HCT116 (cell line): ENCODE measurements at regions not wholly inside any gene's neighbourhood (a gene's known extent, or its start where the extent isn't known, plus 50 kb on each side); places are given as distances from the start of the nearest gene placed in this dataset.
A peak's percentile ranks its signal among the peaks of the same experiment; 100 is the strongest.

Experiments used
- ATAC-seq: fragments of 200-7000 bp; cut with Tn5 transposase; 2 replicates; pipeline ENCODE4 v1.9.1; 2020; ENCODE audit warnings: mild to moderate bottlenecking, moderate library complexity
- BruUV-seq: library from RNA; stranded (reverse); fragments of 400-500 nt; replicated peaks from 2 replicates; lab custom pipeline; 2021; lab: Mats Ljungman, UMichigan
- CTCF ChIA-PET: fragments of 300-600 bp; sonication (Branson Sonifier 250); formaldehyde crosslinking; loops from one replicate; lab custom pipeline; 2021; ENCODE audit warnings: antibody characterized with exemption; lab: Charles Lee
- POLR2A ChIA-PET: fragments of 300-600, 350-600 bp; sonication (Branson Sonifier 250); formaldehyde crosslinking; loops from one replicate; lab custom pipeline; 2021; ENCODE audit warnings: antibody characterized with exemption; lab: Charles Lee
- RAD21 ChIA-PET, 2 experiments: fragments of 300-600 bp; sonication (Branson Sonifier 250); formaldehyde crosslinking; loops; one replicate each; lab custom pipeline; 2023; ENCODE audit warnings: low total read pairs in 2 of 2; ENCODE audit not compliant: uncharacterized antibody in 2 of 2, unreplicated experiment in 2 of 2, low non-redundant PET in 1 of 2; lab: Charles Lee
- DNase-seq: peaks from one replicate; pipeline ENCODE4 v3.0.0-alpha.2; 2010; ENCODE audit warnings: low read depth, low spot score
- H2AFZ ChIP-seq: fragments of 200-600 bp; shearing (Covaris generic), sonication (generic); 2 replicates; pipeline ENCODE4 v1.6.1; 2017; ENCODE audit warnings: low read depth, mixed run types, mixed read lengths, antibody characterized with exemption, low read length; ENCODE audit not compliant: poor library complexity, severe bottlenecking
- H3K27ac ChIP-seq: 2 replicates; pipeline ENCODE4 v1.5.1; 2012; ENCODE audit warnings: low read depth, low read length
- H3K27me3 ChIP-seq: fragments of 200-600 bp; sonication (generic); 2 replicates; pipeline ENCODE4 v1.6.1; 2016; ENCODE audit warnings: mixed run types, low read length, mixed read lengths; ENCODE audit not compliant: insufficient read depth
- H3K36me3 ChIP-seq, 2 experiments: fragments of 200-500 bp in 1 of 2; fragments of 200-600 bp in 1 of 2; sonication (Bioruptor generic) in 1 of 2; sonication (generic) in 1 of 2; 2 replicates each; pipeline versions ENCODE4 v1.5.1 to v1.6.1; 2014 to 2016; ENCODE audit warnings: low read length in 2 of 2, inconsistent platforms in 1 of 2, mixed read lengths in 1 of 2, mixed run types in 1 of 2; ENCODE audit not compliant: insufficient read depth in 2 of 2, control insufficient read depth in 1 of 2
- H3K4me1 ChIP-seq, 2 experiments: fragments of 200-600 bp in 1 of 2; sonication (generic) in 1 of 2; 2 replicates each; pipeline versions ENCODE4 v1.5.1 to v1.6.1; 2012 to 2017; ENCODE audit warnings: low read length in 2 of 2, inconsistent platforms in 1 of 2, mild to moderate bottlenecking in 1 of 2, mixed read lengths in 1 of 2, mixed run types in 1 of 2, moderate library complexity in 1 of 2; ENCODE audit not compliant: insufficient read depth in 2 of 2, control insufficient read depth in 1 of 2
- H3K4me2 ChIP-seq: fragments of 200-600 bp; sonication (generic); 2 replicates; pipeline ENCODE4 v1.6.1; 2017; ENCODE audit warnings: mixed run types, low read length, mixed read lengths
- H3K4me3 ChIP-seq, 2 experiments: fragments of 200-600 bp in 1 of 2; sonication (generic) in 1 of 2; replicated peaks in 1 of 2; 2 replicates each; pipeline ENCODE4 v1.5.1; 2011 to 2016; ENCODE audit warnings: low read length in 2 of 2, control low read depth in 1 of 2, low read depth in 1 of 2, mild to moderate bottlenecking in 1 of 2, mixed read lengths in 1 of 2, mixed run types in 1 of 2
- H3K79me2 ChIP-seq: fragments of 200-600 bp; sonication (generic); 2 replicates; pipeline ENCODE4 v1.6.1; 2017; ENCODE audit warnings: mild to moderate bottlenecking, mixed run types, low read length, moderate library complexity, mixed read lengths; ENCODE audit not compliant: insufficient read depth
- H3K9ac ChIP-seq: fragments of 200-600 bp; sonication (generic); 2 replicates; pipeline ENCODE4 v1.6.1; 2016; ENCODE audit warnings: low read length, mixed read lengths
- H3K9me2 ChIP-seq: fragments of 200-600 bp; sonication (generic), shearing (Covaris generic); 2 replicates; pipeline ENCODE4 v1.6.1; 2017; ENCODE audit warnings: mixed run types, mild to moderate bottlenecking, moderate library complexity; ENCODE audit not compliant: insufficient read depth
- H3K9me3 ChIP-seq, 2 experiments: fragments of 200-500 bp in 1 of 2; fragments of 200-600 bp in 1 of 2; sonication (Bioruptor generic) in 1 of 2; sonication (generic) in 1 of 2; 2 replicates each; pipeline ENCODE4 v1.6.1; 2014 to 2017; ENCODE audit warnings: low read length in 2 of 2, mixed read lengths in 2 of 2, inconsistent platforms in 1 of 2, low read depth in 1 of 2, mild to moderate bottlenecking in 1 of 2, mixed run types in 1 of 2, moderate library complexity in 1 of 2; ENCODE audit not compliant: control insufficient read depth in 1 of 2, insufficient read depth in 1 of 2
- H4K20me1 ChIP-seq: fragments of 200-600 bp; sonication (generic), shearing (Covaris generic); 2 replicates; pipeline ENCODE4 v1.6.1; 2017; ENCODE audit warnings: mixed run types, mild to moderate bottlenecking, moderate library complexity; ENCODE audit not compliant: insufficient read depth
- CTCF ChIP-seq, 3 experiments: fragments of 200-600 bp in 1 of 3; sonication (generic) in 1 of 3; IDR thresholded peaks in 2 of 3; conservative IDR thresholded peaks in 1 of 3; 2 replicates each; pipeline ENCODE4 v1.5.1; 2012 to 2017; ENCODE audit warnings: low read depth in 2 of 3, low read length in 2 of 3, antibody characterized with exemption in 1 of 3, borderline replicate concordance in 1 of 3, control low read depth in 1 of 3, mild to moderate bottlenecking in 1 of 3, mixed read lengths in 1 of 3, mixed run types in 1 of 3, moderate library complexity in 1 of 3; ENCODE audit not compliant: insufficient read depth in 1 of 3
- ELF1 ChIP-seq: IDR thresholded peaks from 2 replicates; pipeline ENCODE4 v1.6.1; 2012; ENCODE audit warnings: low read depth, borderline replicate concordance
- EZH2phosphoT487 ChIP-seq: fragments of 200-600 bp; IDR thresholded peaks from 2 replicates; pipeline ENCODE4 v1.6.1; 2018; ENCODE audit warnings: antibody characterized with exemption, borderline replicate concordance
- FOSL1 ChIP-seq: IDR thresholded peaks from 2 replicates; pipeline ENCODE4 v1.6.1; 2012; ENCODE audit warnings: low read depth
- POLR2A ChIP-seq: IDR thresholded peaks from 2 replicates; pipeline ENCODE4 v1.7.0; 2011; ENCODE audit warnings: borderline replicate concordance; ENCODE audit not compliant: insufficient read depth, insufficient read length; ENCODE audit errors: extremely low read depth
- POLR2AphosphoS5 ChIP-seq: IDR thresholded peaks from 2 replicates; pipeline ENCODE4 v1.6.1; 2011; ENCODE audit warnings: mild to moderate bottlenecking, low read depth, low read length, moderate library complexity
- RAD21 ChIP-seq: IDR thresholded peaks from 2 replicates; pipeline ENCODE4 v1.6.1; 2012; ENCODE audit warnings: low read depth, mild to moderate bottlenecking
- SIN3A ChIP-seq: IDR thresholded peaks from 2 replicates; pipeline ENCODE4 v1.6.1; 2012; ENCODE audit warnings: low read depth
- SP1 ChIP-seq: IDR thresholded peaks from 2 replicates; pipeline ENCODE4 v1.6.1; 2012; ENCODE audit warnings: low read depth
- SRF ChIP-seq: IDR thresholded peaks from 2 replicates; pipeline ENCODE4 v1.6.1; 2012; ENCODE audit warnings: low read depth
- TCF7L2 ChIP-seq: IDR thresholded peaks from 2 replicates; pipeline ENCODE4 v1.7.0; 2011; ENCODE audit warnings: borderline replicate concordance, inconsistent platforms; ENCODE audit not compliant: insufficient read depth, insufficient read length; ENCODE audit errors: extremely low read depth
- YY1 ChIP-seq: IDR thresholded peaks from 2 replicates; pipeline ENCODE4 v1.6.1; 2011; ENCODE audit warnings: low read length, low read depth, moderate library complexity, mild to moderate bottlenecking; ENCODE audit not compliant: insufficient replicate concordance; ENCODE audit errors: extremely low read depth
- ZFX ChIP-seq: fragments of 450-650 bp; IDR thresholded peaks from 2 replicates; pipeline ENCODE4 v1.6.1; 2017
- ZNF274 ChIP-seq: fragments of 200-500 bp; sonication (Bioruptor generic); IDR thresholded peaks from 2 replicates; pipeline ENCODE4 v1.6.1; 2014; ENCODE audit warnings: mild to moderate bottlenecking, low read depth, low read length, inconsistent platforms
- intact Hi-C: fragments of 100-400 bp; cut with micrococcal nuclease; formaldehyde crosslinking; loops from 2 replicates; pipeline ENCODE4 v1.10.0; 2022
- TF ChIP-seq, protein P1 (sequence below): IDR thresholded peaks from 2 replicates; pipeline ENCODE4 v1.6.1; 2011; ENCODE audit warnings: mild to moderate bottlenecking, low read length, moderate library complexity; ENCODE audit not compliant: insufficient replicate concordance; ENCODE audit errors: extremely low read depth
- TF ChIP-seq, protein P2 (sequence below): IDR thresholded peaks from 2 replicates; pipeline ENCODE4 v1.6.1; 2012; ENCODE audit warnings: low read depth

- TF ChIP-seq, protein P1, sequence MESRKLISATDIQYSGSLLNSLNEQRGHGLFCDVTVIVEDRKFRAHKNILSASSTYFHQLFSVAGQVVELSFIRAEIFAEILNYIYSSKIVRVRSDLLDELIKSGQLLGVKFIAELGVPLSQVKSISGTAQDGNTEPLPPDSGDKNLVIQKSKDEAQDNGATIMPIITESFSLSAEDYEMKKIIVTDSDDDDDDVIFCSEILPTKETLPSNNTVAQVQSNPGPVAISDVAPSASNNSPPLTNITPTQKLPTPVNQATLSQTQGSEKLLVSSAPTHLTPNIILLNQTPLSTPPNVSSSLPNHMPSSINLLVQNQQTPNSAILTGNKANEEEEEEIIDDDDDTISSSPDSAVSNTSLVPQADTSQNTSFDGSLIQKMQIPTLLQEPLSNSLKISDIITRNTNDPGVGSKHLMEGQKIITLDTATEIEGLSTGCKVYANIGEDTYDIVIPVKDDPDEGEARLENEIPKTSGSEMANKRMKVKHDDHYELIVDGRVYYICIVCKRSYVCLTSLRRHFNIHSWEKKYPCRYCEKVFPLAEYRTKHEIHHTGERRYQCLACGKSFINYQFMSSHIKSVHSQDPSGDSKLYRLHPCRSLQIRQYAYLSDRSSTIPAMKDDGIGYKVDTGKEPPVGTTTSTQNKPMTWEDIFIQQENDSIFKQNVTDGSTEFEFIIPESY = no peak
- TF ChIP-seq CTCF (IDR thresholded peaks at IDR 0.05 in 2 of 3, conservative IDR thresholded peaks at IDR 0.05 in 1 of 3; ENCODE audit: borderline replicate concordance in 1 of 3, insufficient read depth in 1 of 3, low read depth in 2 of 3, low read length in 2 of 3) = no peak
These were observed 76.1 kb upstream of the DGKB start (continued) for GRCh38 chr7:14978687-14979086.

GRCh38 chr7:14974688-14975087 is 72.1 kb upstream of the DGKB start:
- H2AFZ ChIP-seq = peak overlapping the region; percentile 69
- ChIA-PET CTCF (no interaction called here), POLR2A (no interaction called here), RAD21 (no interaction called here)
- H3K4me2 ChIP-seq = no peak overlapping the region
- H3K27ac ChIP-seq = no peak overlapping the region
- no peaks in the 10 kb centered on the region for H3K4me1 ChIP-seq
- H4K20me1 ChIP-seq = no peaks in the 10 kb centered on the region
- H3K9me2 ChIP-seq = no peaks in the 10 kb centered on the region; the same call in 1 of the 2 replicates
- ATAC-seq = no peak
- H3K9me3 ChIP-seq = no peaks in the 10 kb centered on the region
- H3K4me3 ChIP-seq = no peak overlapping the region
- H3K27me3 ChIP-seq = no peaks in the 10 kb centered on the region
- H3K79me2 ChIP-seq = no peaks in the 10 kb centered on the region
- no peaks in the 10 kb centered on the region for H3K36me3 ChIP-seq
- no TSS peak for BruUV-seq
- no peak overlapping the region for H3K9ac ChIP-seq
- intact Hi-C loops = no loop called here
- DNase-seq = no peak
- TF ChIP-seq ZNF274 (no peak), POLR2AphosphoS5 (no peak), ELF1 (no peak), YY1 (no peak), CTCF (IDR thresholded peaks at IDR 0.05 in 2 of 3, conservative IDR thresholded peaks at IDR 0.05 in 1 of 3; ENCODE audit: borderline replicate concordance in 1 of 3, insufficient read depth in 1 of 3, low read depth in 2 of 3, low read length in 2 of 3) (no peak), TCF7L2 (no peak), RAD21 (no peak), SP1 (no peak), SIN3A (no peak), POLR2A (no peak), SRF (no peak), ZFX (no peak), FOSL1 (no peak), EZH2phosphoT487 (no peak)
- TF ChIP-seq, protein P2, sequence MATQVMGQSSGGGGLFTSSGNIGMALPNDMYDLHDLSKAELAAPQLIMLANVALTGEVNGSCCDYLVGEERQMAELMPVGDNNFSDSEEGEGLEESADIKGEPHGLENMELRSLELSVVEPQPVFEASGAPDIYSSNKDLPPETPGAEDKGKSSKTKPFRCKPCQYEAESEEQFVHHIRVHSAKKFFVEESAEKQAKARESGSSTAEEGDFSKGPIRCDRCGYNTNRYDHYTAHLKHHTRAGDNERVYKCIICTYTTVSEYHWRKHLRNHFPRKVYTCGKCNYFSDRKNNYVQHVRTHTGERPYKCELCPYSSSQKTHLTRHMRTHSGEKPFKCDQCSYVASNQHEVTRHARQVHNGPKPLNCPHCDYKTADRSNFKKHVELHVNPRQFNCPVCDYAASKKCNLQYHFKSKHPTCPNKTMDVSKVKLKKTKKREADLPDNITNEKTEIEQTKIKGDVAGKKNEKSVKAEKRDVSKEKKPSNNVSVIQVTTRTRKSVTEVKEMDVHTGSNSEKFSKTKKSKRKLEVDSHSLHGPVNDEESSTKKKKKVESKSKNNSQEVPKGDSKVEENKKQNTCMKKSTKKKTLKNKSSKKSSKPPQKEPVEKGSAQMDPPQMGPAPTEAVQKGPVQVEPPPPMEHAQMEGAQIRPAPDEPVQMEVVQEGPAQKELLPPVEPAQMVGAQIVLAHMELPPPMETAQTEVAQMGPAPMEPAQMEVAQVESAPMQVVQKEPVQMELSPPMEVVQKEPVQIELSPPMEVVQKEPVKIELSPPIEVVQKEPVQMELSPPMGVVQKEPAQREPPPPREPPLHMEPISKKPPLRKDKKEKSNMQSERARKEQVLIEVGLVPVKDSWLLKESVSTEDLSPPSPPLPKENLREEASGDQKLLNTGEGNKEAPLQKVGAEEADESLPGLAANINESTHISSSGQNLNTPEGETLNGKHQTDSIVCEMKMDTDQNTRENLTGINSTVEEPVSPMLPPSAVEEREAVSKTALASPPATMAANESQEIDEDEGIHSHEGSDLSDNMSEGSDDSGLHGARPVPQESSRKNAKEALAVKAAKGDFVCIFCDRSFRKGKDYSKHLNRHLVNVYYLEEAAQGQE = no peak
